Psoas muscle (tissue), 7 donors: ENCODE measurements at regions not wholly inside any gene's neighbourhood (a gene's known extent, or its start where the extent isn't known, plus 50 kb on each side); places are given as distances from the start of the nearest gene placed in this dataset.
"Not testable (repeated sequence)": the region's sequence is repeated elsewhere in the genome, so short reads cannot be mapped to it uniquely, and the experiment has no call there.

Experiments
- ATAC-seq, 4 donors: fragments of 200-7000 bp; cut with Tn5 transposase; one replicate each; pipeline ENCODE4 v1.9.1; 2020; ENCODE audit warnings: moderate library complexity in 3 of 4, mild to moderate bottlenecking in 2 of 4
- DNase-seq, 2 donors: peaks; one replicate each; pipeline ENCODE4 v3.0.0-alpha.2; 2020
- H3K27ac ChIP-seq: fragments of 200-600 bp; one replicate; pipeline ENCODE4 v1.8.0; 2022
- H3K27me3 ChIP-seq, 3 donors: fragments of 200-600 bp in 1 of 3; one replicate each; pipeline versions ENCODE4 v1.6.1 to v1.8.0; 2013 to 2022; ENCODE audit warnings: low read length in 2 of 3, mild to moderate bottlenecking in 2 of 3, moderate library complexity in 1 of 3; ENCODE audit not compliant: insufficient read depth in 3 of 3
- H3K36me3 ChIP-seq, 2 donors: fragments of 200-600 bp in 1 of 2; one replicate each; pipeline versions ENCODE4 v1.6.1 to v1.8.0; 2013 to 2022; ENCODE audit warnings: low read depth in 1 of 2, mild to moderate bottlenecking in 1 of 2, moderate library complexity in 1 of 2; ENCODE audit not compliant: insufficient read depth in 1 of 2
- H3K4me1 ChIP-seq: fragments of 200-600 bp; one replicate; pipeline ENCODE4 v1.8.0; 2022
- H3K4me3 ChIP-seq: fragments of 200-600 bp; one replicate; pipeline ENCODE4 v1.8.0; 2022; ENCODE audit warnings: mild to moderate bottlenecking
- H3K9me3 ChIP-seq: fragments of 200-600 bp; one replicate; pipeline ENCODE4 v1.8.0; 2022
- WGBS, 3 donors: extraction: QIAGEN DNeasy Blood & Tissue Kit; methylation state at CpG; one replicate each; pipeline versions ENCODE4 v1.1.6 to v1.1.7; 2013; 5-methylcytosine and 5-hydroxymethylcytosine counted together
- intact Hi-C, 2 donors: fragments of 100-400 bp; cut with DNase I; formaldehyde crosslinking; loops; one replicate each; pipeline versions ENCODE4 v1.11.0 to v1.14.2; 2022
- TF ChIP-seq, protein P1 (sequence below): fragments of 200-600 bp; IDR thresholded peaks from one replicate; pipeline ENCODE4 v1.8.0; 2022; ENCODE audit warnings: antibody characterized with exemption
- donor health status: healthy with polysubstance abuse.
- donor health status: DM: no; HTN: no; CAD: no; lungs with moderate emphysema.
- donor health status: Bipolar disorder and iron deficiency.
- donor health status: healthy.
- donor health status: DM: yes; HTN: yes; CAD: no.
- donor health status: DM: no; HTN: no; CAD: no.
- donor health status: DM: yes; HTN: yes; CAD: no.

DNA sequence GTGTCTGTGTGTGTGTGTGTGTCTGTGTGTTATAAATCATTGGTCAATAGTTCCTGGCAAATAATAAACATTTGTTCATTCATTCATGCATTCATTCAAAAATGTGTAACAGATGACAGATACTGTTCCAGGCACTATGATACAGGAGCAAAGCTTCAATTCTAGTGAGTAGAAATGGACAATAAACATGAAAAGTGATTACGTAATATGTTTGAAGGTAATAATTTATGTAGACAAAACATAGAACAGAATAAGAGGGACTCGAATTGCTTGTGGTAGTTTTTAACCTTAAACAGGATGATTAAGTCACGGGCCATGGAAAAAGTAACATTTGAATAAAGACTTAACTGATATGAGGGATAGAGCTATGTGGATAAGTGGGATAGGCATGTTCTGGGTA is 90.1 kb upstream of the MAGEC2 start:
- H3K27me3 ChIP-seq: no peaks in the 10 kb centered on the region
- no peak overlapping the region for H3K4me3 ChIP-seq
- WGBS, 3 donors: 69 to 85% (median 78%) methylated on average over 3 of the region's 3 CpGs
- ATAC-seq (no peak), DNase-seq (no peak)
- no peaks in the 10 kb centered on the region for H3K36me3 ChIP-seq
- no peaks in the 10 kb centered on the region for H3K4me1 ChIP-seq
- H3K9me3 ChIP-seq: no peaks in the 10 kb centered on the region
- H3K27ac ChIP-seq: no peak overlapping the region
- TF ChIP-seq, protein P1, sequence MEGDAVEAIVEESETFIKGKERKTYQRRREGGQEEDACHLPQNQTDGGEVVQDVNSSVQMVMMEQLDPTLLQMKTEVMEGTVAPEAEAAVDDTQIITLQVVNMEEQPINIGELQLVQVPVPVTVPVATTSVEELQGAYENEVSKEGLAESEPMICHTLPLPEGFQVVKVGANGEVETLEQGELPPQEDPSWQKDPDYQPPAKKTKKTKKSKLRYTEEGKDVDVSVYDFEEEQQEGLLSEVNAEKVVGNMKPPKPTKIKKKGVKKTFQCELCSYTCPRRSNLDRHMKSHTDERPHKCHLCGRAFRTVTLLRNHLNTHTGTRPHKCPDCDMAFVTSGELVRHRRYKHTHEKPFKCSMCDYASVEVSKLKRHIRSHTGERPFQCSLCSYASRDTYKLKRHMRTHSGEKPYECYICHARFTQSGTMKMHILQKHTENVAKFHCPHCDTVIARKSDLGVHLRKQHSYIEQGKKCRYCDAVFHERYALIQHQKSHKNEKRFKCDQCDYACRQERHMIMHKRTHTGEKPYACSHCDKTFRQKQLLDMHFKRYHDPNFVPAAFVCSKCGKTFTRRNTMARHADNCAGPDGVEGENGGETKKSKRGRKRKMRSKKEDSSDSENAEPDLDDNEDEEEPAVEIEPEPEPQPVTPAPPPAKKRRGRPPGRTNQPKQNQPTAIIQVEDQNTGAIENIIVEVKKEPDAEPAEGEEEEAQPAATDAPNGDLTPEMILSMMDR: no peak
- intact Hi-C loops: no loop called here

DNA sequence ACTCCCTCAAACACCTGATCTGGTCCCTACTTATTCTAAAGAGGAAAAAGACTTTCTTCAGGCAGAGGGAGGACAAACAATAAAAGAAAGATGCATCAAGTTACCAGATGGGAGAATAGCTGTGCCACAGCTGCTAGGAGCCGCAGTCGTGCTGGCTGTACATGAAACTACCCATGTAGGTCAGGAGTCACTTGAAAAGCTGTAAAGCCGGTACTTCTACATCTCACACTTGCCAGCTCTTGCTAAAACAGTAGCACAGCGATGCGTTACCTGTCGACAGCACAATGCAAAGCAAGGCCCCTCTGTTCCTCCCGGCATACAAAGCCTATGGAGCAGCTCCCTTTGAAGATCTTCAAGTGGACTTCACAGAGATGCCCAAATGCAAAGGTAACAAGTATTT is 65.1 kb upstream of the MAGEC2 start:
- WGBS, 3 donors: 80 to 83% (median 82%) methylated on average over 7 of the region's 7 CpGs
- H3K4me1 ChIP-seq, H3K27me3 ChIP-seq, ATAC-seq, intact Hi-C loops, H3K4me3 ChIP-seq, H3K27ac ChIP-seq, H3K9me3 ChIP-seq, H3K36me3 ChIP-seq, DNase-seq: not testable (repeated sequence)

DNA sequence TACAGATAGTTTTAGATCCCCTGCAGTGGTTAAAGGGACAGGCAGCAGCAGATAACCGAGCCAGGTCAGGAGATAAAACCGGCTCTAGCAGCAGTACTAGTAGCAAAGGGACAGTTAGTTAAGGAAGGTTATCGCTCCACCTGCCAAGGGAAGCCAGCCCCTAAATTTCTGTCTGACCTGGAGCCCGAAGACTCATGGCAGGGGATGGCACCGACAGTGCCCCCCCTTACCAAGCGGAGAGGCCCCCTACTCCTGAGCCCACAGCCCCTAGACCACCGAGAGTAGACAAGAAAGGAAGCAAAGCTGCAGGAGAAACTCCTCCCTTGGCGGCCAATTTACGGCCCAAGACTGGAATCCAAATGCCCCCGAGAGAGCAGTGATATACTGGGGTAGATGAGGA is 61.3 kb upstream of the MAGEC2 start:
- 81 to 90% (median 83%) methylated on average over 8 to 10 of the region's 10 CpGs for WGBS, 3 donors
- H3K36me3 ChIP-seq: no peaks in the 10 kb centered on the region
- H3K9me3 ChIP-seq: no peaks in the 10 kb centered on the region
- intact Hi-C loops: no loop called here
- ATAC-seq (no peak), DNase-seq (no peak)
- no peak overlapping the region for H3K27ac ChIP-seq
- no peaks in the 10 kb centered on the region for H3K4me1 ChIP-seq
- TF ChIP-seq, protein P1: no peak
- H3K27me3 ChIP-seq: no peaks in the 10 kb centered on the region
- H3K4me3 ChIP-seq: no peak overlapping the region

- intact Hi-C loops, DNase-seq, H3K4me3 ChIP-seq, H3K4me1 ChIP-seq, H3K36me3 ChIP-seq, ATAC-seq, H3K27me3 ChIP-seq, H3K9me3 ChIP-seq, H3K27ac ChIP-seq: not testable (repeated sequence)
- 84 to 92% (median 92%) methylated on average over 15 to 16 of the region's 16 CpGs for WGBS, 3 donors
These were observed 60.5 kb upstream of the MAGEC2 start for GRCh38 chrX:142265549-142265948.

- Histone ChIP-seq H3K36me3 (no peaks in the 10 kb centered on the region), H3K9me3 (peaks cover 3% of the 10 kb centered on the region), H3K27ac (no peak overlapping the region), H3K4me1 (no peaks in the 10 kb centered on the region), H3K4me3 (no peak overlapping the region), H3K27me3 (no peaks in the 10 kb centered on the region)
- DNase-seq (no peak), ATAC-seq (no peak)
- TF ChIP-seq, protein P1: no peak
- 44 to 54% (median 54%) methylated on average over 3 of the region's 3 CpGs for WGBS, 3 donors
- intact Hi-C loops: no loop called here
These were observed 51.8 kb upstream of the MAGEC2 start for GRCh38 chrX:142256935-142257334.
